ENCODE measurements at regions not wholly inside any gene's neighbourhood (a gene's known extent, or its start where the extent isn't known, plus 50 kb on each side); places are given as distances from the start of the nearest gene placed in this dataset.

DNA sequence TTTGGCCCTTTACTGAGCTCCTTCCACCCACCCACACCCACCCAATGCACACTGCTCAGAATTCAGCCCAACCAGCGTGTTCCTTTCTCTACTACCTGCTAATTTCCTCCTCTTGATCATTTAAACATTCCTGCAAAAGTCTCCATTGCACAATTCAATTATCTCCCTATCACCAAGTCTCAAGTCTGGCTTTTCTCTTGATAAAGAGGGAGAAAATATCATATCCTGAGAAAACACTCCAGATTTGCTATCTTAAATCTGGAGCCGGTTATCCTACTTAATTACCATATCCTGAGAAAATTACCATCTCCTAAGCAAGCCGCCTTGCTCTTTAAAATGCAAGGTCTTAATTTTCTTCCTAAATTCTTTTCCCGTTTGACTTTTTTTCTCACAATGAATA is 505.5 kb downstream of the XPNPEP1 start:
- WGBS, 3 donors: 81 to 85% (median 83%) methylated on average over 4 of the region's 4 CpGs
- H3K4me1 ChIP-seq (ENCODE audit: insufficient read depth): no peaks in the 10 kb centered on the region
- H3K9me3 ChIP-seq: no peaks in the 10 kb centered on the region
- no peaks in the 10 kb centered on the region for H3K27me3 ChIP-seq
- no peak for DNase-seq
- intact Hi-C loops (cut with DNase I): no loop called here
- H3K4me3 ChIP-seq: no peak overlapping the region
- TF ChIP-seq EP300 (IDR thresholded peaks at IDR 0.05): no peak
- TF ChIP-seq POLR2A (IDR thresholded peaks at IDR 0.05): no peak
- TF ChIP-seq CTCF (IDR thresholded peaks at IDR 0.05): no peak
- no peak overlapping the region for H3K27ac ChIP-seq
- no peaks in the 10 kb centered on the region for H3K36me3 ChIP-seq

- Histone ChIP-seq H3K27me3 (no peaks in the 10 kb centered on the region), H3K27ac (no peak overlapping the region)
Observed at GRCh38 chr10:109412353-109412752, 511.0 kb downstream of the XPNPEP1 start.

GRCh38 chr10:109411917-109412316 is 511.4 kb downstream of the XPNPEP1 start:
- 5 to 9% (median 6%) methylated on average over 3 of the region's 3 CpGs for WGBS, 3 donors
- Histone ChIP-seq H3K27ac (no peak overlapping the region), H3K4me3 (no peak overlapping the region), H3K9me3 (no peaks in the 10 kb centered on the region), H3K4me1 (ENCODE audit: insufficient read depth) (peaks cover 2% of the 10 kb centered on the region), H3K36me3 (no peaks in the 10 kb centered on the region), H3K27me3 (no peaks in the 10 kb centered on the region)
- TF ChIP-seq CTCF (IDR thresholded peaks at IDR 0.05): no peak
- TF ChIP-seq POLR2A (IDR thresholded peaks at IDR 0.05): no peak
- TF ChIP-seq EP300 (IDR thresholded peaks at IDR 0.05): no peak
- intact Hi-C loops (cut with DNase I): no loop called here
- DNase-seq: peak in 2 of 5 donors; percentile 16 to 40

More at GRCh38 chr10:109412353-109412752, 511.0 kb downstream of the XPNPEP1 start:
- Histone ChIP-seq H3K4me1 (ENCODE audit: insufficient read depth) (peaks cover 2% of the 10 kb centered on the region), H3K36me3 (no peaks in the 10 kb centered on the region), H3K9me3 (no peaks in the 10 kb centered on the region), H3K4me3 (no peak overlapping the region)
- TF ChIP-seq EP300 (IDR thresholded peaks at IDR 0.05) (no peak), CTCF (IDR thresholded peaks at IDR 0.05) (no peak), POLR2A (IDR thresholded peaks at IDR 0.05) (no peak)
- WGBS, 3 donors: 43 to 59% (median 51%) methylated on average over 1 of the region's 1 CpG
- DNase-seq: peak in 1 of 5 donors; percentile 30
- intact Hi-C loops (cut with DNase I): no loop called here

- intact Hi-C loops (cut with DNase I): no loop called here
- 66 to 87% (median 78%) methylated on average over 2 of the region's 2 CpGs for WGBS, 3 donors
Observed at GRCh38 chr10:109405338-109405737, 518.0 kb downstream of the XPNPEP1 start.

More at GRCh38 chr10:109405338-109405737, 518.0 kb downstream of the XPNPEP1 start:
- Histone ChIP-seq H3K9me3 (no peaks in the 10 kb centered on the region), H3K36me3 (no peaks in the 10 kb centered on the region), H3K27me3 (no peaks in the 10 kb centered on the region), H3K4me1 (ENCODE audit: insufficient read depth) (no peaks in the 10 kb centered on the region), H3K4me3 (no peak overlapping the region), H3K27ac (no peak overlapping the region)
- no peak for TF ChIP-seq EP300 (IDR thresholded peaks at IDR 0.05)
- no peak for TF ChIP-seq POLR2A (IDR thresholded peaks at IDR 0.05)
- no peak for TF ChIP-seq CTCF (IDR thresholded peaks at IDR 0.05)
- DNase-seq: no peak

All from ovary (tissue), 7 donors.